AG08395 (cell line): ENCODE measurements at regions not wholly inside any gene's neighbourhood (a gene's known extent, or its start where the extent isn't known, plus 50 kb on each side); places are given as distances from the start of the nearest gene placed in this dataset.
"Not testable (repeated sequence)": the region's sequence is repeated elsewhere in the genome, so short reads cannot be mapped to it uniquely, and the experiment has no call there.

Experiments
- DNase-seq: peaks from one replicate; pipeline ENCODE4 v3.0.0; 2012; ENCODE audit warnings: mixed read lengths, low spot score

DNA sequence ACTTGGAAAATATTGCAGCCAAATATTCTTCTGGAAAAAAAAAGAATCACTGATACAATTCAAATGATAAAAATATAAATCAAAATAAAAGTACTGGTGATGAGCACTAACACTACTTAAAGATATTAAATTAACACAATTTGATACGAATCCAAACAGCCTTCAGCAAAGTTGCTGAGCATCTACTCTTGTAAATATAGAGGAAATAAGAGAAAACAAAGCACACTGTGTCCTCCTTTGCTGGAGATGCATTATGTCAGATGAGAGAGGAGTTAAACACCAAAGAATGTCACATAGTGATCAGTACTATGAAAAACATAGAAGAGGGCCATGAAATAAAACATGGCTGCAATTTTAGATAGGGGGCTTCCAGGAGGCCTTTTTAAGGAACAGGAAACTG lies 177.4 kb upstream of the RNPC3 start:
- no peak for DNase-seq

GRCh38 chr1:103344930-103345329 lies 180.6 kb upstream of the RNPC3 start:
- no peak for DNase-seq

- no peak for DNase-seq
These were observed 184.1 kb upstream of the RNPC3 start for GRCh38 chr1:103341377-103341880.

DNA sequence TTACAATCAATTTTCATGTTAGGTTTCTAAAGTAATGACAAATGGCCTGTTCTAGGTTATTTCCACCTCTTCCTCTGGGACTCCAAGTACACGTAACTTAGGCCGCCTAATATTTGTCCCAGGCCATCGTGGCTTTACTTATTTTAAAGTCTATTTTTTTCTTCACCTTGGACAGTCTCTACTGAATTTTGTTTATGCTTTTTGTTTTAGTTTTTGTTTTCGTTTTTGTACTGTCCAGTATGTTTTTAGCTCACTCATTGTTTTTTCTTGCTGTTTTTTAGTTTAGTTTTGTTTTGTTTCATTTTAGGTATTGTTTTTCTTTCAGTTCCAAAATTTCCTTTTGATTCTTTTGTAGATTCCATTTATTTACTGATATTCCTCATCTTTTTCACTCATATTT lies 187.7 kb upstream of the RNPC3 start:
- no peak for DNase-seq

- no peak for DNase-seq
These were observed 189.1 kb upstream of the RNPC3 start for GRCh38 chr1:103336408-103336807.

DNA sequence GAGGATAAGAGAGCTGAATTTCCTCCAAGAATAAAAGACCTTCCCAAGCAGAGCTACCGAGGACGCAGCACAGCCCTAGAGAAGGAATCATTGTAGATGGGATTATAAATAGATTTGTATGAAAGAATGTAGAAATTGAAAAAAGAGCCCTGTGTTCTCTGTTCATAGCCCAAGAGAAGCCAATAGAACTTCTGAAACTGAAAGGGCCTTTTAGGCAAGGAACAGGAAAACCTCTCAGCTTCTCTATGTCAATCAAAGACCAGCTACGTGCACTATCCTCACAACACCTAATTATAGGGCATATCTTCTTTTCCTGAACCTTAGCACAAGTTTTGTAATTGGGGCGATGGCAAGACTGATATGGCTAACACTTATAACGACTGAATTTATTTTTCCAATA lies 192.4 kb upstream of the RNPC3 start:
- no peak for DNase-seq

- no peak for DNase-seq
These were observed 198.3 kb upstream of the RNPC3 start for GRCh38 chr1:103327054-103327719.

DNA sequence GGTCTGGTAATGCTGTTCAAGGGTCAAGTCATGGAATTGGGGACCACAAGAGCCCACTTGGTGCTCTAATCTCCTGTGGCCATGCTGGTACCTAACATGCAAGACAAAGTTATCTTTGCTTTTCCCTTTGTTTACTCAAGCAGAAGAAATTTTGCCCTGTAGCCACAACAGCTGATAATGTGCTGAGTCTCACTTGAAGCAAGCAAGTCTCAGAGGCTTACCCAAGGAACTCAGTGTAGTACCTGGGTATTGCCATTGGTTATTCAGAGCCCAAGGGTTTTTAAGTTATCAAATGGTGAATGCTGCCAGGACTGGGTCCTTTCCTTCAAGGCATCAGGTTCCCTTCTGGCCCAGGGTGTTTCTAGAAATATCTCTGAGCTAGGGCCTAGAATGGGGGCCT lies 198.9 kb upstream of the RNPC3 start:
- DNase-seq = no peak

DNA sequence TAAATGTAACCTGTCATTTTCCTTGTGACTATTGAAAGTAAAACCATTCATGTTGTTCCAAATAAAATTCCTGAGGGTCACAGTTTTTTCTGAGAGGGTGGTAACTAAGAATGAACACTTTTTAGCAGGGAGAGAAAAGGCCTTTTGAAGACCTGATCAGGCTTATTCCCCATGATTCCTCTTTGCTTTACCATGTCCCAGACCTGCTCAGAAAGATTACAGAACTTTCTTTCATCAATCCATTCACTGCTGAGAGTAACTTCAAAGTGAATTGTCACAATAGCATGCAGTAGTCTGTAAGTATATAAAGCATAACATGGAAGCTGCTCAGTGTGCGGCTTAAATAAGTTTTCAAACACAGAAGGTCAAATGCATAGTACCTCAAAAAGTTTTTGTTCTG lies 201.5 kb upstream of the COL11A1 start:
- DNase-seq = no peak

DNA sequence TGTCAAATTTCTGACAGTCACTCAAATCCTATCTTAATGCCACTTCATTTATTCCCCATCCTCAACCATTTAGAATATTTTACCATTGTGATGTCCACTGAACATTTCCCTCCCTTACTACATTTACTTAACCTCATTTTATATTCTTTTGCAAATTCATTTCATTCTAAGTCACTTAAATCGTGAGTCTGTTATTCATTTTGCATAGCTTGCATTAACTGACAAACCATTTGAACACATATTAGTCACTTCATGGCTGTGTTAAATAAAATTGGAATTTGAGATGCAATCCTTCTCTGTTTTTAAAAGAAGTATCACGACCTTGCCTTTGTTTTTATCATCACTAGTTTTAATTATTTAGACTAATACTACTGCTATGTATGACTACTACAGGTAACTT lies 199.4 kb upstream of the COL11A1 start:
- no peak for DNase-seq

- no peak for DNase-seq
These were observed 175.7 kb upstream of the COL11A1 start for GRCh38 chr1:103283841-103284669.

DNA sequence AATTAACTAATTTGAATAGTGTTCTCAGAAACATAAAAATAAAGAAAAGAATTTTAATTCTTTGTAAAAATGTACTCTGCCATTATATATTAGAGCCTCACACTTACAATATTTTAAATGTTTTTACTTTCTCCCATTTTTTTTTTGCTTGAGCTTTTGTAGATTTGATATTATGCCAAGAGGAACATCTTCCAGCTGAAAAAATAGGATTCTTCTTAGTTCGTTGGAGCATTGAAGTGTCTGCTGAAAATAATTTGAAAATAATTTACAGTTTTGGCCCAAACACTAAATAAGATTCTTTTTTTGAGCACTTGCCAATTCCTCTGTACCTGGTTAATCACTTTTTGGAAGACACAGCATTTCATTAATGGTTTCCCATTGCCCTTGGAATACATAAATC lies 175.0 kb upstream of the COL11A1 start:
- no peak for DNase-seq

GRCh38 chr1:103275725-103276124 lies 167.4 kb upstream of the COL11A1 start:
- DNase-seq = no peak

GRCh38 chr1:103274886-103275285 lies 166.6 kb upstream of the COL11A1 start:
- no peak for DNase-seq

DNA sequence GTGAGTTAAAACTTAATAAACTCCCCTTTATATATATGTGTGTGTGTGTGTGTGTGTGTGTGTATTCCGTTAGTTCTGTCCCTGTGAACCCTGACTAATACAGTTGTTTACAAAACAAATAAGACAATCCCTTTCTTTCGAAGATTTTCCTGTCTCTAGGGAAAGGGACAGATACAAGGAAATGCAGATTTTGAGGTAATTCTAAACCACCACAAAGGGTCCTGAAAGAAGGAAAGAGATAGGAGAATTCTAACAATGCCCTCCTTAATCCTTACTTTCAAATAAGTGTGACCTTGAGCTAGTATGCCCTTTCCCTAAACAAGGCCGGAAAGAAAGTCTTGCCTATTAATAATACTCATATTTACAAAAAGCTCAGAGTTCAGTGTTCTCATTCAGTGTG lies 164.8 kb upstream of the COL11A1 start:
- DNase-seq = no peak

GRCh38 chr1:103271471-103271870 lies 163.1 kb upstream of the COL11A1 start:
- not testable (repeated sequence) for DNase-seq

DNA sequence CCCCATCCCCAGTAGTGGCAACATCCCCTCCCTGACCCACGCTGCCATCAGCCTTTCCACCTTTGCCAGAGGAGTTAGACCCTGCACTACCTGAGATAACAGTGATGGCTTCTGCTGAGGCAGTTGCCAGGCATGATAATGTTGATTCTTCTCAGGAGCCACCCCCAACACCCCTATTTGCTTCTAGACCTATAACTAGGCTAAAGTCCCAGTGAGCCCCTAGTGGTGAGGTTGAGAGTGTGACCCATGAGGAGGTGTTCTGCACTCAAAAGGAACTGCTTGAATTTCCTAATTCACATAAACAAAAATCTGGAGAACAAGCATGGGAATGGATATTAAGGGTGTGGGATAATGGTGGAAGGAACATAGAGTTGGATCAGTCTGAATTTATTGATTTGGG lies 159.6 kb upstream of the COL11A1 start:
- no peak for DNase-seq

GRCh38 chr1:103267266-103267665 lies 158.9 kb upstream of the COL11A1 start:
- DNase-seq = no peak

- no peak for DNase-seq
These were observed 157.7 kb upstream of the COL11A1 start for GRCh38 chr1:103266036-103266435.

DNA sequence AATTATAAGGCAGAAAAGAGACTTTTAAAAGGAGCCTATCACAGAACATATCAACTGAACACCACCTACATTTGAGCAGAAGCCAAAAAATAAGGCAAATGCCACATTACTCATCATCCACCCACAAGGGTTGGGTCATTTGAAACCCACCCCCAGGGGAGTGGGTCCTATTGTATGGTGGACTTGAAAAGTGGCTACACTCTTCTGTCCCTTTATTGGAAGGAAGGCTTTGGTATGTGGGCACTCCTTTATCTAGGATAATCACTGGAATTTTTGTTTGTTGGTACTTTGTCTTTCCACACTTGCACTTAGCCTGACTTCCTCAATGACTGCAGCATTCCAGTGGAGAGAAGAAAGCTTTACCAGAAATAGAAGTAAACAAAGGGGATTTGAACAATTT lies 157.2 kb upstream of the COL11A1 start:
- no peak for DNase-seq

DNA sequence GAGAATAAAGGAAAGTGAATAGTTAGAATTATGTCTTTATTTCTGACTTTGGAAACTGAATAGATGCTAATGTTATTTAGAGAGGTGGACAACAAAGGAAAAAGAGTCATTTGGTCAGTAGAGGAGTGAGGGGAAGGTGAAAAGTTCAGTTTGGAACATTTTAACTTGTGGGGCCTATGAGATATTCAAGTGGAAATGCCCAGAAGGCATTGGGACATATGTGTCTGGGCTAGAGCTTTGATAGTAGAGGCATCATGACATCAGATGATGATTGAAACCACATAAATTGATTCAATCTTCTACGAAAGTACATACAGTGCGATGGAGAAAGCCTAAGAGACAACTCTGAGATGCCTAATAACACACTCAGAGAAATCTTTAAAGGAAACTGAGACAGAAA lies 151.7 kb upstream of the COL11A1 start:
- no peak for DNase-seq

GRCh38 chr1:103256490-103256889 lies 148.2 kb upstream of the COL11A1 start:
- DNase-seq = no peak

DNA sequence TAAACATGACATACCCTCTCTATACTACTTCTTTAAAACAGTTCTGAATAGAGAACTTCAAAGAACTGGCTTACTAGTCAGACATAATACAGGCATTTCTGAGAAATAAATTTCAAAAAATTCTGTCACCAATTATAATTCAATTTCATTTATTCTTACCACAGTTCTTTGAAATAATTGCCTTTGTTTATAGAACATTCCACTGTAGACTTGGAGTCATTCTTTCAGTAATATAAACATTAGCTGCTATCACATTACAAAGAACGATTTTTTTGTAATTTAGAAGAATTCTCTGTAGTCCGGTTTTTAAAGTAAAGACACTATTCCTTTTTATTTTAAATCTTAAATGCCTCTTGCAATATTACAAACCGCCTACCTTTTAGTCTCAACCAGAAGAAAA lies 146.4 kb upstream of the COL11A1 start:
- no peak for DNase-seq

GRCh38 chr1:103250441-103250861 lies 142.1 kb upstream of the COL11A1 start:
- DNase-seq = no peak
